ENCODE measurements at regions not wholly inside any gene's neighbourhood (a gene's known extent, or its start where the extent isn't known, plus 50 kb on each side); places are given as distances from the start of the nearest gene placed in this dataset.

DNA sequence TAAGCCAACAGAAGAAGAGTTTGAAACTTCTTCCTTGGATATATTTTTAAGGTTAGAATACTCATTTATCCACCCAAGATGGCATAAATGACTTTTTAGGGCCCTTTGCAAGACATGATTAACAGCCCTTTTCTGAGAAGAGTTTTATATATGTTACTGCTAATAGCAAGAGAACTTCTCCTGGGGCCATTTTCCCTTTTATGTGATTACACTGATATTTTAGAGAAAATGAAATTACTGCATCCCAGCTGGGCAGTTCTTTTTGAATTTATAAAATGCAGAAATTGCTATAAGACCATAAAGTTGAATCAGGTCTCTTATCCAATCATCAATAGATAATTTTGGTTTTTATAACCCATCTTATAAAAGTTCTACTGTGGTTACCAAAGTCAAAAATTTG lies 161.3 kb upstream of the RFX3 start:
- TF ChIP-seq, protein P1, sequence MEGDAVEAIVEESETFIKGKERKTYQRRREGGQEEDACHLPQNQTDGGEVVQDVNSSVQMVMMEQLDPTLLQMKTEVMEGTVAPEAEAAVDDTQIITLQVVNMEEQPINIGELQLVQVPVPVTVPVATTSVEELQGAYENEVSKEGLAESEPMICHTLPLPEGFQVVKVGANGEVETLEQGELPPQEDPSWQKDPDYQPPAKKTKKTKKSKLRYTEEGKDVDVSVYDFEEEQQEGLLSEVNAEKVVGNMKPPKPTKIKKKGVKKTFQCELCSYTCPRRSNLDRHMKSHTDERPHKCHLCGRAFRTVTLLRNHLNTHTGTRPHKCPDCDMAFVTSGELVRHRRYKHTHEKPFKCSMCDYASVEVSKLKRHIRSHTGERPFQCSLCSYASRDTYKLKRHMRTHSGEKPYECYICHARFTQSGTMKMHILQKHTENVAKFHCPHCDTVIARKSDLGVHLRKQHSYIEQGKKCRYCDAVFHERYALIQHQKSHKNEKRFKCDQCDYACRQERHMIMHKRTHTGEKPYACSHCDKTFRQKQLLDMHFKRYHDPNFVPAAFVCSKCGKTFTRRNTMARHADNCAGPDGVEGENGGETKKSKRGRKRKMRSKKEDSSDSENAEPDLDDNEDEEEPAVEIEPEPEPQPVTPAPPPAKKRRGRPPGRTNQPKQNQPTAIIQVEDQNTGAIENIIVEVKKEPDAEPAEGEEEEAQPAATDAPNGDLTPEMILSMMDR (IDR thresholded peaks at IDR 0.05; ENCODE audit: low read depth, low read length) = no peak
- H3K4me1 ChIP-seq (ENCODE audit: low read depth) = no peaks in the 10 kb centered on the region
- no peaks in the 10 kb centered on the region for H3K9me3 ChIP-seq (ENCODE audit: low read depth)
- DNase-seq (ENCODE audit: low read depth in 1 of 2, low spot score in 1 of 2) = no peak
- no peaks in the 10 kb centered on the region for H3K36me3 ChIP-seq
- H3K4me3 ChIP-seq = no peak overlapping the region
- H3K27ac ChIP-seq = no peak overlapping the region
- no peaks in the 10 kb centered on the region for H3K27me3 ChIP-seq

DNA sequence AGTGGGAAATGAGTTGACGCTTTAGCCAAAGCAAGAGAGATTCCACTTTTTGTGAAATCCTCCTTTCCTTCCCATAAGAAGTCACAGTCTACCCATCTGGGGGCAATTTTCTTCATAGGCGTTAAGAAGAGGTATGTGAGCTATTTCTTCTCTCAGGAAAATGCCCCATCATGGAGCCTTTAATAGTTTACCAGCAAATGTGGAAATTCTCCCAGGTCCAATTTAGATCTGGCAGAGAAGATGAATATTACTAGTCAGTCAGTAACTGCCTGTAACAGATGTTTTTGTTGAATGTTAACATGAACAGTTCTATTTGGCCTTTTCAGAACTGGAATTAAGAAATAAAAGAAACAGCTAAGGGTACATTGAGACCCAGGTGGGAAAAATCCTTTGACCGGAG lies 156.4 kb upstream of the RFX3 start:
- H3K36me3 ChIP-seq = no peaks in the 10 kb centered on the region
- no peak for DNase-seq (ENCODE audit: low read depth in 1 of 2, low spot score in 1 of 2)
- no peak overlapping the region for H3K27ac ChIP-seq
- no peaks in the 10 kb centered on the region for H3K27me3 ChIP-seq
- no peaks in the 10 kb centered on the region for H3K4me1 ChIP-seq (ENCODE audit: low read depth)
- no peaks in the 10 kb centered on the region for H3K9me3 ChIP-seq (ENCODE audit: low read depth)
- TF ChIP-seq, protein P1 (IDR thresholded peaks at IDR 0.05; ENCODE audit: low read depth, low read length) = no peak
- H3K4me3 ChIP-seq = no peak overlapping the region

GRCh38 chr9:3677541-3677940 lies 151.7 kb upstream of the RFX3 start:
- Histone ChIP-seq H3K36me3 (no peaks in the 10 kb centered on the region), H3K27me3 (no peaks in the 10 kb centered on the region), H3K4me3 (no peak overlapping the region), H3K4me1 (ENCODE audit: low read depth) (no peaks in the 10 kb centered on the region), H3K27ac (no peak overlapping the region), H3K9me3 (ENCODE audit: low read depth) (no peaks in the 10 kb centered on the region)
- no peak for DNase-seq (ENCODE audit: low read depth in 1 of 2, low spot score in 1 of 2)
- TF ChIP-seq, protein P1 (IDR thresholded peaks at IDR 0.05; ENCODE audit: low read depth, low read length) = no peak

- Histone ChIP-seq H3K9me3 (ENCODE audit: low read depth) (no peaks in the 10 kb centered on the region), H3K4me3 (no peak overlapping the region), H3K36me3 (no peaks in the 10 kb centered on the region), H3K4me1 (ENCODE audit: low read depth) (no peaks in the 10 kb centered on the region), H3K27me3 (no peaks in the 10 kb centered on the region), H3K27ac (no peak overlapping the region)
- no peak for DNase-seq (ENCODE audit: low read depth in 1 of 2, low spot score in 1 of 2)
- TF ChIP-seq, protein P1 (IDR thresholded peaks at IDR 0.05; ENCODE audit: low read depth, low read length) = no peak
Observed at GRCh38 chr9:3676766-3677165, 151.0 kb upstream of the RFX3 start.

DNA sequence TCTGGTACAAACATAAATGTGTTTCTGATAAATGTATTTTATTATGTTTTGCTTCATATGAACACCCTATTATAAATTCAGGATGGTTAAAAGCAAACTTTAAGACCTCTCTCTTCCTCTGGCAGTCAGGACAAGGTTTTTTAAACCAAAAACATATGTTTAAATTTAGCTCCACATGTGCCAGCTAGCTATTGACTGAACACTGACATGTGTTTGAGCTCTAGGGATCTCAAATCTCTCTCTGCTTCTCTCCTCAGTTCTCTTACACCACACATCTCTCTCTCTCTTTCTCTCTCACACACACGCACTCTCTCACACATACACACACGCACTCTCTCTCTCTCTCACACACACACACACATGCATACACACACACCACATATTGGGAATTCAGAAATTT lies 150.1 kb upstream of the RFX3 start:
- H3K27ac ChIP-seq = no peak overlapping the region
- no peak overlapping the region for H3K4me3 ChIP-seq
- TF ChIP-seq, protein P1 (IDR thresholded peaks at IDR 0.05; ENCODE audit: low read depth, low read length) = no peak
- H3K4me1 ChIP-seq (ENCODE audit: low read depth) = no peaks in the 10 kb centered on the region
- H3K36me3 ChIP-seq = no peaks in the 10 kb centered on the region
- H3K27me3 ChIP-seq = no peaks in the 10 kb centered on the region
- H3K9me3 ChIP-seq (ENCODE audit: low read depth) = no peaks in the 10 kb centered on the region
- DNase-seq (ENCODE audit: low read depth in 1 of 2, low spot score in 1 of 2) = no peak

DNA sequence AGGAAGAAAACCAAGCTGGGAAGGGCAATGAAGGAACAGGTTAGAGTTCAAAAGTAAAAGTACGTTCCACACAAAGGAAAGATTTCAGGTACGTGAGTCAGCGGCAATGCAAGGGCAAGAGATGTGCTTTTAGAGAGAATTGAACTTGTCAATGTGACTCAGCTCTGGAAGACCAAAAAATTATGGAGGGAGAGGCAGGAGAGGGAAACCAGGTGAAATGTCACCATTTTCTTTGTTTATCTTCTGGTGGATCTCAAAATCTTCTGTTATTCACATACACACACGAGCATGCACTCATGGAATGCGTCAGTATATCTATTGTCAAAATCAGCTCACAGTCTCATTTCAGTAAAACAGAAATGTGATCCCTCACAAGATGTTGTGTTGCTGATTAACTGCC lies 148.8 kb upstream of the RFX3 start:
- Histone ChIP-seq H3K9me3 (ENCODE audit: low read depth) (no peaks in the 10 kb centered on the region), H3K36me3 (no peaks in the 10 kb centered on the region), H3K4me1 (ENCODE audit: low read depth) (no peaks in the 10 kb centered on the region), H3K27ac (no peak overlapping the region), H3K27me3 (no peaks in the 10 kb centered on the region), H3K4me3 (no peak overlapping the region)
- TF ChIP-seq, protein P1 (IDR thresholded peaks at IDR 0.05; ENCODE audit: low read depth, low read length) = no peak
- DNase-seq (ENCODE audit: low read depth in 1 of 2, low spot score in 1 of 2) = no peak

Data from cardiac muscle cell (in vitro differentiated cells and primary cell).